NCI-H82 (cell line): ENCODE measurements at regions not wholly inside any gene's neighbourhood (a gene's known extent, or its start where the extent isn't known, plus 50 kb on each side); places are given as distances from the start of the nearest gene placed in this dataset.

Experiments used
- DNase-seq: peaks from one replicate; lab custom pipeline; 2025; lab: John Stamatoyannopoulos, UW

DNA sequence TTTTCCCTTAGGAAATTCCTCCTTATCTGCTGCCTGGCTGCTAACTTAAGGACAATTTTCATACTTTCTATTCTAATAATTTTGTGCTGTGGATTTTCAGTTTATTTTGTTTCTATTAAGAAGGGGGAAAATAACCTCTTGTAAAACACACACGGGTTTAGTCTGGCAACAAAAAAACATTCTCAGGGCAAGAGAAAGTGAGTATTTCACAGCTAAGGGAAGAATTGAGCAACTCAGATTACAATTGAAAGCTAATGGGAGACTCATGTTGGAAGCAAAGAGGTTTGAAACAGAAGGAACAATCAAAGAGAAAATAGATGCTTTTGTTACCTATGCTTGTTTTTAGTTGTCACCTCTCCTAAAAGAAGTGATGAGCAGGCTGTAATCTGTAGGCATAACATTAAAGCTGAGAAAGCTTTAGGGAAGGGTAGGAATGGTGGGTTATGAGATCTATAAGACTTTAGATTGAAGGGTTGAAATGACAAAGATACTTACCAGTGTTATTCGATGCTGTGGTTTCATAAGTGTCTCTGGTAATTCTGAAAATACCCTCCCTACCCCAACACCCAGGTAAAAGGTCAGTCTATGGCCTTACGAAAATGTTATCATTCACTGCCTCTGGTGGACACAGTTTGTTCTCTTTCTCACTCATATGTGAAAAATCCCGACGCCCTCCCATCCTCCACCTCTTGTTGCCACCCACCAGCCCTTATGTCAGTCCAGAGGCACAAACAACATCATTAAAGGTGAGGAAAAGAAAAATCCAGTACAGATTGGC lies 510.9 kb downstream of the TXNL1 start:
- no peak for DNase-seq

- no peak for DNase-seq
Measured at GRCh38 chr18:56124186-56124585, 514.2 kb downstream of the TXNL1 start.

GRCh38 chr18:56121669-56122068 lies 516.7 kb downstream of the TXNL1 start:
- no peak for DNase-seq

DNA sequence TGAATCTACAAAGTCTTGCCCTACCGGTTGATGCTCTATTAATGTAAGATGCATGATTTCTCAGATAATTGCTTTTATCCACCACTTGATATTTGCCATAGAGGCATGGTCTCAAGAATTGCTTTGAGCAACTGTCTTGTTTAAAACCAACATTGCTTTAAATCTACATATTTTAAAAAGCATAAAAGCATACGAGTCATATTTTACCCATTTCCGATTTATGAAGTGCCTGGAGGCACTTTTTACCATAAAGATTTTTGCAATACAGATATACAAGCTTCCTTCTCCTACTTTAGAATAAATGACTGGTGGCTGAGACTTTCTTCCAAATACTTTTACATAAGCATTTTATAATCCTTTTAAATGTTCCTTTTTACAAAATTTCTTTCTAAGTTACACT lies 517.6 kb downstream of the TXNL1 start:
- no peak for DNase-seq

- no peak for DNase-seq
Measured at GRCh38 chr18:56119681-56120080, 518.7 kb downstream of the TXNL1 start.

GRCh38 chr18:56118422-56118821 lies 520.0 kb downstream of the TXNL1 start:
- DNase-seq: no peak

DNA sequence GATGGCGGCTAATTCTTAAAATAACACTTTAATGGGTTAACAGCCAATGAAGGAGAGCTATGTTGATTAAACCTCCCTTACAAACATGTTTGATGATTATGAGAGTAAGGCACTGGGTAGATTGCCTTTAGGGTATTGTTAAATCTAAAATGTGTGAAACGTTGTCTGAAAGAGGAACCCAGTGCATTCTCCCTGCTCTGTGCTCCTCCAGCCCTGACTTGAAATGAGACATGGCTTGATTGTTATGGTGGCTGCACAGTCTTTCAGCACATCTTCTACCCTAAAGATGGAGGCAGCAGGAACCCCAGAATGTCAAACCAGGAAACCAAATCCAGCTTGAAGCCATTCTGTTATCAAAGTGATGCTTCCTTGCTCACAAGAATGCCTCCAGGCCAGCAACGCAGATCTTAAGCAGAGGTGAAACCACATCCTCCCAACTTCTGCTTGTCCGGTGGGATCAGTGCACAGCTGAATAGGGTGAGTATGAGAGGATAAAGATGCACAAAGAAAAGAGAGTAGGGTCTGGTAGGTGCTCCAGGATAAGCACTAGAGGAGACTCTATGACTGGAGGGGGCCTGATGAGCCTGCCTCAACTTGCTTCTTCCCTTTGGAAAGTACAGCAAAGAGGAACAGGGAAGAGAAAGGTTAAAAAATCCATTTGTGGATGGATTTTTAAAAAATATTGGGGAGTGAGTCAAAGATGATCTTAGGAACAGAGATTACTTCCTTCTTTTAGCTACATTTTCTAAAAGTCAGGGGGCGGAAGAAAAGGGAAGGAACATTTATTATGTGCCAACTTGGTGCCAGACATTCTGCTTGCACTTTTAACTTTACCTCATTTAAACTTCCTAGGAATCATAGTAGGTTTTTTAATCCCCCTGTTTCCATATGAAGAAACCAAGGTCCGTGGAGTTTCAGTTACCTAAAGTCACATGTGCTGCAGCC lies 523.0 kb downstream of the TXNL1 start:
- no peak for DNase-seq

DNA sequence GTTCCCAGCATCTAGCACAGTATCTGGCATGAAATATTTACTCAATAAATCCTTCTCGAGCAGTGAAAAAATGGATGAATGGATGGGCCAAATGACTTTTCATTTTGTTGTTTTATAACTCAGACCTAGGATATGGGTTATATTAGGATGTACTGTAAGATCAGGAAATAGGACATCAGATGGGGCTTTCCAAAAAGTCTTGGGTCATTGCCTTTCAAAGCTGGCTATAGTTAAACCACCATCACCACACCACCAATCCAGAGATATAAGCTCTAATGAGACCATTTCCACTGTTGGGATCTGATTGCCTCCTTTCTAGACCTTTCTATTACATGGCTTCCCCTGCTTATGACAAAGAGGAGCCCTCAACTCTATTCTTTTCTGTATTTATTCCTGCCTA lies 525.0 kb upstream of the TCF4 start:
- DNase-seq: no peak

DNA sequence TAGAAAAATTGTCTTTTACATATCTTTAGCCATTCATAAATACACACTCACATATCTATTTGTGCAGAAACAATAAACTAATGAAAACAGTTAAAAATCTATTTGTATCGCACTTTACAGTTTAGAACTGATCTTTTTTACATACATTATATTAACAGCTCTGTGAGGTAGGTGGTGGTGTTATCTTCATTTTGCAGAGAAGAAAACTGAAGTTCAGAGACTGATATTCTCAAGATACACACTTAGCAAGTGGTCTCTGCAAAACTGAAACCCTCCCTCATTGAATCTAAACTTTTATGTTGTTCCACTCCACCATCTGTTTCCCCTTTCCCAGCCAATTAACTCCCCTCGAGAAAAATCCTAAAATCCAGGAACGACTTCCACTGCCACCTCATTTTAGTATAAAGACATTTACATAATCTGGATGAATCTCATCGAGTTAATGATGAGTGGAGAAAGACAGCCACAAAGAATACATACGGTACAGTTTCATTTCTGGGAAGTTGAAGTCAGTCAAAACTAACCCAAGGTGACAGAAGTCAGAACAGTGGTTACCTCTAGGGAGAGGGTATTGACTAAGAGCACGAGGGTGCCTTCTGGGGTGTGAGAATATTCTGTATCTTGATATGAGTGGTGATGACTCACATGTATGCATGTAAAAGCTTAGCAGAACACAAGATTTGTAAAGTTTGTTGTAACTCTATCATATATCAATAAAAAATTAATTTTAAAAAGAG lies 524.2 kb upstream of the TCF4 start:
- no peak for DNase-seq

DNA sequence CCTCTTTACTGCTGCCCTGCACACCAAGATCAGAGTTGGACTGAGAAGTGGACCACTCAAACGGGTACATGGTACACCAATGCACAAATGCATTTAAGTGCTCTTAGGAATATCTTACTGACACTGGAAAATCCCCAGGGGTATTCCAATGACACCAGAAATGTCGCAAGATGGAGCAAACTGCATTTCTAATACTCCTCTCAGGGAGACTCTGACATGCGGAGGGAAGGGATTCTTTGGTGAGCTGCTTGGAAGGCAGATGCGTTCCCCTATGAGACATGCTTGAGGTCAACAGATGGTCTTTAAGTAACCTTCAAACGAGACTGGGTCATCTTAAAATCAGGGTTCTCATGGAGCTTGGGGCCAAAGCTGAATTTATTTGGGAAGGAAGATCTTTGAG lies 521.8 kb upstream of the TCF4 start:
- DNase-seq: no peak

DNA sequence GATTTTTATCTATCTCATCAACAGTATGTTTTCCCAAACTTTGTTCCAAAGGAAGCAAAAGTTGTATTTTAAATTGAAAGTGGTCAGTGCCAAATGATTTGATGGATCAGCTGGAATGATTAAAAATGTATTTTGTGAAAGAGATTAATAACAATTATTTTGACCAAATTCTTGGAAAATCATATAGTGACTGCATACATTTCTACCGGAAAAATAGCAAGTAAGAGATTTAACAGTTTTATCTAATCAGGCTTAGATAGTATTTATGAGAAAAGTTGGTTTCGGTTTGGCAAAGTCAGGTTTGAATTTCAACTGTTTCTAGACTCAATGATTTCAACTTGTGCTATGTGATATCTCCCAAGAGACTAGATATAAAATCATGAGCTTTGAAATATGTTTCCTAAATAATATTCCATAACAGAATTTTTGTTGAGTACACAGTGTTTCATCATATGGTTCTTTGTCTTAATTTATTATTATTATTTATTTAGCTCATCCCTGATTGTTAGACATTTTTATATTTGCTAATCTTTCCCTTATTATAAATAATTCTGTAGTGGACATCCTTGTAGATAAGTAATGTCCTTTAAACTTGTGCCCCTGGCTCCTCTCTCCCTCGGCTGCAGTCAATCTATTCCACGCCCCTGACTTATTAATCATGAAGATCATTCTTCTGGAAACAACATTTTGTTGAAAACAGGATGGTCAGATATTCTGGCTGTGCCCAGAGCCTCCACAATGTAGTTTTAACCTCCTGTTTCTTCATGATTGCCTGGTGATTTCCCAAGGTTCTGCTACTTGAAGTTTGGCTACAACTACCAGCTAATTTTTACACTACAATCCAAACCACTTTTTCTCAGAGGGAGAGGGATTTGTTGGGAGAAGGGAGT lies 520.7 kb upstream of the TCF4 start:
- no peak for DNase-seq

DNA sequence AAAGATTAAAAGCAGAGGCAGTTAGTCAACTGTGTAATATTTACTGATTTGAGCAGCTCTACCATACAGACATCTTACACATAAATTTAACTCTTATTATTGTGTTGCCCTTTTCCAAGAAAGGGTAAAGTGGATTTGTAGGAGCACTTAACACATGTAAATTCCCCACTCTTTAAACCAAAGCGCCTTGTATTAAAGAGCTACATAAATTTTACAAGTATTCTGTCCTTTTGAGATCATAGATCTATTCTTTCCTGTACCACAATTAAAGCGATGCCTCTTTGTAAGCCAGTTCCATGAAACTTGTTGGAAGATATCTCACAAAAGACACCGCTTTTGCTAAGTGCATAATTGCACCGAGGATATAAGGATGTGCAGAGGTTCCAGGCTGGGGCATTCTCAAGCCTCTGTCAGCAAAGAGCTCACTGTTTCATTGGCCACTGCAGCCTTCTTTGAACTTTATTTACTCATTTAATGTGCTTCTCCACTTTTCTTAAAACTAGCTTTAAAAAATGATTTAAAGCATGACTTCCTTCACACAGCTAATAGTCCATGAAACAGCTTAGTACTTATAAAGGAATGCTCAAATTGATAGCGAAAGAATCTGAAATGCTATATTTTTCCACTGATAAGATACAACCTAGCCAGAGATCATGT lies 520.0 kb upstream of the TCF4 start:
- no peak for DNase-seq

GRCh38 chr18:56100090-56100722 lies 512.2 kb upstream of the TCF4 start:
- DNase-seq: no peak

DNA sequence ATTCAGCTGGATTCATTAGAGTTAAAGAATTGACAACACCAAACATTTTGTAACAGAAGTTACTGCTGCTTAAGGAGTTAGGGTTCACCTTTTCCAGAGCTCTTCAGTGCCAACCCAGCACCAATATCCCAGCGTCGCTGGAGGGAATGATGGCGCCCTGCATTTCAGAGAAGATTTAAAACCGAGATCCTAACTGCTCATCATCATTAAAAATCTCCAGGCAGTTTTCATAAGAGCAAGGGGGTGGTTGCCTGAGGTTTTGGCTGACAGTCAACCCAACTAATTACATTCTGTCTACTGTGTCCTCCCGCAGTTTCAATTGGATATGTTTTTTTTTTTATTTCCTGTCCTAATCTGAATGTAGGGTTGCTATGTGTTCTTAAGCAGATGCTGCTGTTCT lies 509.6 kb upstream of the TCF4 start:
- DNase-seq: no peak

DNA sequence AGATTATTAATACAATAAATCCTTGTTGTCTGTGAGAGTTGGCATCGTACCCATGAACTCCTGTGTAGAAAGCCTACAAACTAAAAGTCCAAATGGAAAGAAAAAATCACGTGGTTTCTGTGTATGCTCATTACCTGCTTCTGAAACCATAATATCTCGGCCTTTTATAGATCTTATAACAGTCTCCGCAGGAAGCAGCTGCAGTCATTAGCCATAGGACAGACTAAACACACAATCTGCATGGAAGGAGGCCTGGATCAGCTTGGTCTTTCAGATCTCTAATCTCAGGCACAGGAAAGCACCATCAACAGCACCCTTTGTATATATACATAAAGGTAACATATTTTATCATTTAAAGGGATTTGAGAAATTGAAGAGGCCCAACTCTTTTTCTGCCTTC lies 508.9 kb upstream of the TCF4 start:
- no peak for DNase-seq

DNA sequence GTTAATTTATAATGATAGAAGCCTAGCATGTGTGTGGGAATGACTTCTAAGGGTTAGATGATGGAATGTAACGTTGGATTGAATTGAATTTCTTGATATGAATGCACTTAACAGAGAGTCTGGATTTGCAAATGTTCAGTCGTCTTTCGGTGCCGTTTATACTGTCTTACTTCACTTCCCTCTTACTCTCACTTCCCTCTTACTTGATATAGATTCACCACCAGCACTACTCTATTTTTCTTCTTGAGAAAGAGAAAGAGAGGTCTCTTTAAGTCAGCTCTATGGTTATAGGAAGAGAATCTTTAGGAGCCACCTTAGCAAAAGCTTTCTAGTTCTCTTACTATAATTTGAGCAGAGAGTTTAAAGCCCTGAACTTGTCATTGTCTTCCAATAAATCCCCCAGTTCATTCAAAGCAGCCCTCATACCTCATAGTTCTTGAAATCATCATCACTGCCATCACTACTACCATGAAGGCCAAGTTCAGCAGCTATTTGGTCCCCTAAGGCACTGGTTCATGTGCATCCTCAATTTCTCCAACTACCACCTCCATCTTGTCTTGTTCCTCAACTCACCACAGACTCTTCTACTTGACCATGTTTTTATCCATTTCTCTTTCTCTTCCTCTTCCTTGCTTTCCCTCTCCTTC lies 501.7 kb upstream of the TCF4 start:
- DNase-seq: no peak

DNA sequence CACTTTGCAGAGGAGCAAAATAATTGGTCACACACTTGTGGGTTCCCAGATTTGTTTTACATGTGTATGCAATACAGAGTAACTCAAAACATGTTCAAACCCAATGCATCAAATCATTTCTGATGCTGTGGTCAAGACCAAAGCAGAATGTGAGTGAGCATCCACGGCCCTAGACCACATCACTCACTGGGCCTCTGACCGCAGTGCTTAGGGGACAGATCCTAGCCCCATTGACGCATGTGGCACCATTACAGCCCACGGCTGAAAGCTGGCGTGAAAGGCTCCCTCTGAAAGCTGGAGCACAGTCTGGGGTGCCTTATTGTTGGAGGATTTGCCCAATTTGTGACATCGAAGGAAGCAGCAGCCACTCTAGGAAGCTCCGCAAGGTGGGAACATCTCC lies 498.8 kb upstream of the TCF4 start:
- DNase-seq: no peak

DNA sequence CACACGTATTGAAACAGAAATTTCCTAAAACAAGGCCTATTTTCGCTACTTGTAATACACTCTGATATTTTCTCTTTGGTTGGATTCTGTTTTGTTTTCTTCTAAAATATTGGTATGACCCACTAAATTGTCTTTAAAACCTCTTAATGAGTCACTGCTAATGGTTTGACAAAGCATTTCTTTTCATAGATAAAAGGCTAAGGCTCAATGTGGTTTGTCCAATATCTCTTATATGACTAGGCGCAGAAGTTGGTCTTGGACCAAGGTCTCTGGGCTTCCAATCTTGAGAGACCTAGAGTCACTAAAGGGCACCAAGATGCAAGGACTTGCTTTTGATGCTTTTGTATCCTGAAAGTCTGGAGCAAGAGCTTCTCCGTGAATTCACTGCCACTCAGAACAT lies 498.2 kb upstream of the TCF4 start:
- DNase-seq: no peak

DNA sequence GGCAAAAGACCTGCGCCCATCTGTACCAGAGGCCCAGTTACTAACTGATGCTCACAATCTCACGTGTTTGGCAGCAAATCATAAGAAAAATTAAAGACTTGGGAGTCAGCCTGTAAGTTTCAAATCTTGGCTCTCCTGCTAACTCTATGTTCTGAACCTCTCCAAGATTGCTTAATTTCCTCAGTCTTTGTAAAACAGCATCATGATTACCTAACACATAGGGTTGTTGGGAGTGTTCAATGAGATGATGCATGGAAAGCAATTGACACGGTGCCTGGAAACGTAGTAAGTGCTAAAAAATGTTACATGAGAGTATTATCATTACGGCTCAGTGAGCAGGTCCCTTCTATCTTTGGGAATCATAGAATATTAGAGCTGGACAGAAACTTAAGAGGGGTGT lies 497.6 kb upstream of the TCF4 start:
- no peak for DNase-seq
